ENCODE measurements at regions not wholly inside any gene's neighbourhood (a gene's known extent, or its start where the extent isn't known, plus 50 kb on each side); places are given as distances from the start of the nearest gene placed in this dataset.

DNA sequence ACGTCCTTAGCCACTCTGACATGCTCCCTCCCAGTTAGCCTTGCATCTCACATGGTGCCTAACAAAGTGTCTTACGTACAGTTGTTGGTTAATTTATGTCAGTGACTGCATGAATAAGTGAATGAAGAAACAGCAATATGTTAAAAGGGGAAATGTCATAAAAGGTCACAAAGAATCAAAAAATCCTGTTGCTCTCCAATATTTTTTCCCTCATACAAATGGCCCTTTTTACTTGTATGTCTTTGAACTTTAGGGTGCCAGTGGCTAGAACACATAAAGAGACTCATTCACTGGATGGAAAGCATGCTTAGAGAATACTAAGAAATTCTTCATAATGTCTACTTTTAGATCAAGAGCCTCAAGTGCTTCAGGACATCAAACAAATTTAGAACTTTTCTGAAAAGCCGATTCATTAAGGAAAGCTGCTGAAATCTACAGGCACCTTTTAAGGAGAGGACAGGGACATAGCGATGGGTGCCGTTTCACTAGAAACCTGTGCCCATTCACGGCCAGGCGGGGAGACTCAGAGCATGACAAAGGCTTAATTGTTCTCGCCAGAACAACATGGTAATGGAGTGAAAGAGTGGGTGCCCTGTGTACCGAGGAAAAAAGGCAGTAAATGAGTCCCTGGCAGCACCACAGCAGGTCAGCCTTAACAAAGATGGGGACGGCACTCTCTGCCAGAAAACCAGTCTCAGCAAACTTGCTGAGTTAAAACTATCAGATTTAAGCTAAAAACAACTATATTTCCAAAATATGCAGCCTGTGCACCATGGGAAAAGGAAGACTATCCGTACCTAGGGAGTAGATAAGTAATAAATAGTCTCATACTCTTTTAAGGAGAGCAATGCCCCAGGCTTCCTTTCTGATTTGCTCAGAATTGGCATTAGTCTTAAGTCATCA, 71.6 kb upstream of the SPTBN1 start:
- Mint-ChIP-seq H3K9me3 (no peaks in the 10 kb centered on the region), H3K27me3 (no peaks in the 10 kb centered on the region), H3K4me1 (no peaks in the 10 kb centered on the region), H3K4me3 (no peak overlapping the region), H3K27ac (no peak overlapping the region)
- ATAC-seq (no peak), DNase-seq (no peak)

DNA sequence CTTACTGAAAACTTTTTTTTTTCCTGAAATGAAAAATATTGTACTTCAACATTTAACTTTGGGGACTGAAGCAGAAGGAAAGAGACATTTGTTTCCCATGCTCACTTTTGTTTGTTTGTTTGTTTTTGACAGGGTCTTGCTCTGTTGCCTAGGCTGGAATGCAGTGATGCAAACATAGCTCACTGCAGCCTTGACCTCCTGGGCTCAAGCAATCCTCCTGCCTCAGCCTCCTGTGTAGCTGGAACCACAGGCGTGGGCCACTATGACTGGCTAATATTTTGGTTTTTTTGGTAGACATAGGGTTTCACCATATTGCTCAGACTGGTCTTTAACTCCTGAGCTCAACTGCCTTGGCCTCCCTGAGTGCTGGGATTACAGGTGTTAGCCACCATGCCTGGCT, 70.9 kb upstream of the SPTBN1 start:
- no peak for DNase-seq
- Mint-ChIP-seq H3K4me3 (no peak overlapping the region), H3K27ac (no peak overlapping the region), H3K4me1 (no peaks in the 10 kb centered on the region), H3K27me3 (no peaks in the 10 kb centered on the region), H3K9me3 (no peaks in the 10 kb centered on the region)
- ATAC-seq: no peak

DNA sequence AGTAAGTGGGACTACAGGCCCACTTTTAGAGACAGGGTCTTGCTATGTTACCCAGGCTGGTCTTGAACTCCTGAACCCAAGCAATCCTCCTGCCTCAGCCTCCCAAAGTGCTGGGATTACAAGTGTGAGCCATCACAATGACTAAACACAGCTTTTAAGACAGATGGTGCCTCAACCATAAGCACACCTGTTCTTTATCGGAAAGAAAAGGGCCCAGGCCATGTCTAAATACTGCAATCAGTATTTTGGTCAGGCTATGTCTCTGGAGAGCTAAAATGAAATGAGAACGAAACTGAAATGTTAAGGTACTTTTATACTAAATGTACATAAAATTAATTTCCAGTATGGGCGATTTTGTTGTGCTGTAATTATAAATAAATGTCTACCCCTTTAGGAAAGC, 69.5 kb upstream of the SPTBN1 start:
- no peaks in the 10 kb centered on the region for H3K4me1 Mint-ChIP-seq

DNA sequence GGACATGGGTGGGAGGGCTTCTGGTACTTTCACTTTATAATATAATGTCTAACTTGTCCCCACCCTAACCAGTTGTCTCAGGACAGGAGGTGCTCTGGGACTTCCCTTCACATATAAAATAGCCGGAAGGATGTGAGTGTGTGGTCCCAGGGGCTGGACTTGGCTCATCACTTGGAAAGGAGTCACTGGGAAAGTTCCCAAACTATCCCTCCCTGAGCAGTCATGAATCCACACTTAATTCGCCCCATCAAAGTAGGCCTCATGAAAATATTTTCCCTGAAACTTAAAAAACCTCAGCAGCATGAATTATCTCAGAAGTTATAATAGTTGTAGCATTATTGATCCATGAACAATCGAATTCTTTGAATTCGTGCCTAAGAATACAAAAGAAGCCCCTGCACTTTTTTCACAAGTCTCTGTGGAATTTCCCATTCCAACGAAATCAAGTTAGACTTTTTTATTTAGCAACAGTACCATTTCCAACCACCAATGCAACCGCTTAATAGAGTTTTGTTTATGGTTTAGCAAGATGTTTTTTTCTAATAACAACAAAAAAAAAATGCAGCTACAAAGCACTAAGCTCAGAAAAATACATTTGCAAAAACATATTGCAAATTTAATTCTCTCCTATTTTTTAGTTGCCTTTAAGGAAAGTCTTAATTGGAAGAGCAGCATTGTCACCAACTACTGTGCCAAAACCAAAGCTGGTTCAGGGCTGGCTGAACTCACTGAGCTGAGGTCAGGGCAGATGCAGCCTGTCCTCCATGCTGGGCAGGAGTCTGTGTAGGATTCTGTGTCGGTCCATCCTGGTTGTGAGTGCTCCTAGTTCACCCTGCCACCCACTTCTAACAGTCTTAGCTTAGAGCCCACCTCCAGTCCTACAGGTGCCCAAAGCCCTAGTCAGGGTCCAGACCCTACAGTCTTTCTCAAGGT, 68.8 kb upstream of the SPTBN1 start:
- Mint-ChIP-seq H3K4me1 (no peaks in the 10 kb centered on the region), H3K27ac (no peak overlapping the region), H3K9me3 (no peaks in the 10 kb centered on the region), H3K4me3 (no peak overlapping the region), H3K27me3 (no peaks in the 10 kb centered on the region)
- DNase-seq (no peak), ATAC-seq (no peak)

More for the DNA sequence above, 69.5 kb upstream of the SPTBN1 start:
- H3K4me3 Mint-ChIP-seq: no peak overlapping the region
- no peaks in the 10 kb centered on the region for H3K9me3 Mint-ChIP-seq
- ATAC-seq (no peak), DNase-seq (no peak)
- H3K27me3 Mint-ChIP-seq: no peaks in the 10 kb centered on the region
- H3K27ac Mint-ChIP-seq: no peak overlapping the region

DNA sequence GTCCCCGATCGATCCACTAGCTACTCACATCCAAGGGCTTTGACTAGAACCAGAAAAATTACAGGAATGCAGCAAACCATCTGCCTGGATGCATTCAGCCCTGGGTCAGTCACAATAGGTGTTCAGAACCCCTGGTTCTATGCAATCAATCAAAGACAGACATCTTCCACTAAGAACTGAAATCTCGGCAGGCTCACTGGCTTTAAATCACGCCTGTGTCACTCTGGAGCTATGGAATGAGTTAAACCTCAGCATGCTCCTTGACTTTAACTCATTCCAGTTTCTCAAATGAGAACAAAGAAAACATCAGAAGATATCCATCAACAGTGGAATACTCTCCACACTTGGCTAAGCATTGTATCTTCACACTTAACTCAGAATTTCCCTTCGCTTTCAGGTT, 68.1 kb upstream of the SPTBN1 start:
- ATAC-seq (no peak), DNase-seq (no peak)
- Mint-ChIP-seq H3K4me3 (no peak overlapping the region), H3K27ac (no peak overlapping the region), H3K9me3 (no peaks in the 10 kb centered on the region), H3K4me1 (no peaks in the 10 kb centered on the region), H3K27me3 (no peaks in the 10 kb centered on the region)

DNA sequence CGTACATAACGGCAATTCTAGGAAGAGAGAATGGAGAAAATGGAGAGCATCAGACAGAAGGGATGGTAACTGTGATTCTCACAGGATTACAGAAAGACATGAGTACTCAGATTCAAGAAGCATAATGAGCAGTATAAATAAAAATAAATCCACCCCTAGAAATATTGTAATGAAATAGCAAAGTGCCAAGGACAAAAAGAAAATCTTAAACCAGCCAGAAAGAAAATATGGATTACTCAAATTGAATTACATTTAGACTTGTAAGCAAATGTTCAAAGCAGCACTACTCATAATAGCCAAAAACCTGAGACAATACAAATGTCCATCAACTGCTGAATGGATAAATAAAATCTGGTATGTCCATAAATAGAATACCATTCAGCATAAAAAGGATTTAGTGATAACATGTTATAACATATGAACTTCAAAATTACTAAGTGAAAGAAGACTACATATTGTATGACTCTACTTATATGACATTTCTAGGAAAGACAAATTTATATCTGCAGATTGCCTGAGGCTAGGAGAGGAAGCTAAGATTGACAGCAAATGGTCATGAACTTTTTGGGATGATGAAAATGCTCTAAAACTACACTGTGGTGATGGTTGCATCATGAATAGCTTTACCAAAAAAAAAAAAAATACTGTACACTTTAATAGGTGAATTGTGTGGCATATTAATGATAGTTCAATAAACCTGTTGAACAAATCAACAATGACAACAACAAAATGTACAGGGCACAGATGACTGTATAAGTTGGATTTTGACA, 63.4 kb upstream of the SPTBN1 start:
- Mint-ChIP-seq H3K4me1 (peaks cover 7% of the 10 kb centered on the region), H3K27ac (no peak overlapping the region)
- no peak for DNase-seq

DNA sequence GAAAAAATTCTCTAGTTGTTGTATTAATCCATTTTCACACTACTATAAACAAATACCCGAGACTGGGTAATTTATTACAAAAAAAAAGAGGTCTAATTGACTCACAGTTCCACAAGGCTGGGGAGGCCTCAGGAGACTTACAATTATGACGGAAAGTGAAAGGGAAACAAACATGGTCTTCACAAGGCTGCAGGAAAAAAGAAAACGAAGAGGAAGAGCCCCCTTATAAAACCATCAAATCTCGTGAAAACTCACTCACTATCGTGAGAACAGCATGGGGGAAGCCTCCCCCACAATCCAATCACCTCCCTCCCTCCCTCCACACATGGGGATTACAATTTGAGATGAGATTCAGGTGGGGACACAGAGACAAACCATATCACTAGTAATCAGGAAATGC, 61.7 kb upstream of the SPTBN1 start:
- DNase-seq (no peak), ATAC-seq (no peak)
- H3K4me1 Mint-ChIP-seq: peaks cover 7% of the 10 kb centered on the region
- H3K27me3 Mint-ChIP-seq: no peaks in the 10 kb centered on the region
- H3K27ac Mint-ChIP-seq: peak overlapping the region; percentile 40 to 45
- H3K4me3 Mint-ChIP-seq: peak overlapping the region; percentile 0 to 33
- no peaks in the 10 kb centered on the region for H3K9me3 Mint-ChIP-seq

More for the DNA sequence above, 63.4 kb upstream of the SPTBN1 start:
- Mint-ChIP-seq H3K9me3 (no peaks in the 10 kb centered on the region), H3K27me3 (no peaks in the 10 kb centered on the region), H3K4me3 (no peak overlapping the region)
- no peak for ATAC-seq

DNA sequence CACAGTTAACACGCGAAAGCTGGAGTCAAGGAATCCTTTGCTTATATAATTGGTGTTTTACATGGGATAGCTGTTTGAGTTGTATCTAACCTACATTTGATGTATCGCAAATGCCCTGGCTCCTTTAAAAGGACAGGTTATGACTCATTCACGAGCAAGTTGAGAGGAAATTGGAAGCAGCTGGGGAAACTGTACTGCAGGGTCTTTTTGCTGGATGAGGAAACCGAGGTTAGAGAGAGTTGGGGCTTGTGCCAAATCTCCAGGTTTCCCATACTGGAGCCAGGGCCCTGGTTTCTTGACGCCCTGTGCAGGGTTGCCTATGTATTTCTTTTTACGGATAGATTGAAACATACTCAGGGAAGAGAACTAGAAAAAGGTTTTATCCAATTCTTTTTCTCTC, 60.0 kb upstream of the SPTBN1 start:
- no peak overlapping the region for H3K4me3 Mint-ChIP-seq
- peaks cover 7% of the 10 kb centered on the region for H3K4me1 Mint-ChIP-seq
- no peaks in the 10 kb centered on the region for H3K9me3 Mint-ChIP-seq
- no peak overlapping the region for H3K27ac Mint-ChIP-seq
- H3K27me3 Mint-ChIP-seq: no peaks in the 10 kb centered on the region
- ATAC-seq (no peak), DNase-seq (no peak)

DNA sequence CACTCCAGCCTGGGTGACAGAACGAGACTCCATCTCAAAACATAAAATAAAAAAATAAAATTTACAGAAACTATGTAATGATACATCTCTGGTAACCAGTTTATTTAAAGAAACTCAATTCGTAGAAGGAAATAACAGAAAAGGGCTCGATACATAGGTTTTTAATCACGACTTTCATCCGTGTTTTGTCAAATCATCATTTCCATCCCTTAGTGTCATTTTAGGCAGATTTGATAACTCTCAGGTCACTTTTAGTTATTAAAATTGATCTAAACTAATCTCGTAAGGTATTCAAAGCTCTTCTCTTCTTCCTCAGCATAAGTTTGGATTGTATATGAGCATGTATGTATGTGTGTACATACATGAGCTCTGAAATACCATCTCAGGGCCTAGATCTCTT, 59.3 kb upstream of the SPTBN1 start:
- no peaks in the 10 kb centered on the region for H3K27me3 Mint-ChIP-seq
- DNase-seq (no peak), ATAC-seq (no peak)
- H3K4me3 Mint-ChIP-seq: no peak overlapping the region
- H3K4me1 Mint-ChIP-seq: peaks cover 7% of the 10 kb centered on the region
- no peaks in the 10 kb centered on the region for H3K9me3 Mint-ChIP-seq
- H3K27ac Mint-ChIP-seq: no peak overlapping the region

DNA sequence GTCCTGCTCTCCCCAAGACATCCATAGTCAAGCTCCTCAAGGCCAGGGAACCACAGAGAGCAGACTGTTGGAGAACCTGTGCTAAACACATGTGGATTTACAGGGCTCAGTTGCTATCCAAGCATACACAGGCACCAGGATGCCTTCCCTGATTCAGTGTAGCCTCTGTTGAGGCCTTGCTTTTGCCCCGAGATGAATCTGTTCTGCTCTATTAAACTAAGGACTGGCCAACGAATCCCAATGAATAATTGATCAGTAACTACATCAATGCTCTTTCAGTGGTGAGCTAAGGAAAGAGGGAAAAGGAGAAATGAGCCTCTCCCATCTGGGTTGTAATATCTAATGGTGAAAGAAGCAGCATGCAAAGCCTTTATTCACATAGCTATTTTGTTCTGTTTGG, 58.7 kb upstream of the SPTBN1 start:
- Mint-ChIP-seq H3K27me3 (no peaks in the 10 kb centered on the region), H3K9me3 (no peaks in the 10 kb centered on the region), H3K27ac (no peak overlapping the region), H3K4me1 (peaks cover 7% of the 10 kb centered on the region), H3K4me3 (no peak overlapping the region)
- DNase-seq: no peak
- no peak for ATAC-seq

DNA sequence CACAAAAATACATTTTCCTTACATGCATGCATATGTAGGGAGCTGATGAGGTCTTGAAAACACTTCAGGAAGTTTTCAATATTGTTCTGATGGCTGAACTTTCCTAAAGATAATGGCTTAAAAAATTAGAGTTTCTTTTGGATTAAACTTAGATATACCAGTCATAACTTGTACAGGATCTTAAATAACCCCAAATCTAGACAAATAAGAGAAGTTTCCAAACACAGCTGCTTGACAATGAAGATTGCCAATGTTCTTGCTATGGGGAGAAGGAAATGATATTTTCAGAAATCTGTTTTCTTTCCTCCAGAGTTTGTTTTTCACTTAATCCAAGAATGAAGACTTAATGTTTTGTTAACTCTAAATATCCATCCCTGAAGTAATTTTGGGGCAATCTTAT, 54.6 kb upstream of the SPTBN1 start:
- ATAC-seq: no peak
- Mint-ChIP-seq H3K27ac (no peak overlapping the region), H3K9me3 (no peaks in the 10 kb centered on the region), H3K4me3 (no peak overlapping the region), H3K27me3 (no peaks in the 10 kb centered on the region), H3K4me1 (no peaks in the 10 kb centered on the region)
- no peak for DNase-seq

DNA sequence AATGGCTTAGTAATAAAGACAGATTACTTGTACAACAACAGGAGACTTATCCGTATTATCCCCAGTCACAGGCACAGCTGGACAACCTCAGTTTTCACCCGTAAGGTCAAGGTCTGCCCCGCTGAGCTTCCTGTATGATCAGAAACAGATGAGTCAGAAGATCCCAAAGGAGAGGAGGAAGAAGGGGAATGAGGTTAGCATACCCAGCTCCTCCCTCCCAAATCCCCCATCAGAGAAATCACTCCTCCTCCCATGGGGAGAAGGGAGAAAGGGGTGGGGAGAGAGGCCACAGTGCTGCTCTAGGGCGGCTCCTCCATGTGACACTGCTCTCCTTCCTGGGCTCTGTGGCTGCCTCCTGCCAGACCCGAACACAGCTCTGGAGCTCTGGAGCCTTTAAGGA, 53.8 kb upstream of the SPTBN1 start:
- Mint-ChIP-seq H3K4me3 (no peak overlapping the region), H3K27me3 (no peaks in the 10 kb centered on the region), H3K27ac (no peak overlapping the region), H3K9me3 (no peaks in the 10 kb centered on the region), H3K4me1 (no peaks in the 10 kb centered on the region)
- ATAC-seq (no peak), DNase-seq (no peak)

DNA sequence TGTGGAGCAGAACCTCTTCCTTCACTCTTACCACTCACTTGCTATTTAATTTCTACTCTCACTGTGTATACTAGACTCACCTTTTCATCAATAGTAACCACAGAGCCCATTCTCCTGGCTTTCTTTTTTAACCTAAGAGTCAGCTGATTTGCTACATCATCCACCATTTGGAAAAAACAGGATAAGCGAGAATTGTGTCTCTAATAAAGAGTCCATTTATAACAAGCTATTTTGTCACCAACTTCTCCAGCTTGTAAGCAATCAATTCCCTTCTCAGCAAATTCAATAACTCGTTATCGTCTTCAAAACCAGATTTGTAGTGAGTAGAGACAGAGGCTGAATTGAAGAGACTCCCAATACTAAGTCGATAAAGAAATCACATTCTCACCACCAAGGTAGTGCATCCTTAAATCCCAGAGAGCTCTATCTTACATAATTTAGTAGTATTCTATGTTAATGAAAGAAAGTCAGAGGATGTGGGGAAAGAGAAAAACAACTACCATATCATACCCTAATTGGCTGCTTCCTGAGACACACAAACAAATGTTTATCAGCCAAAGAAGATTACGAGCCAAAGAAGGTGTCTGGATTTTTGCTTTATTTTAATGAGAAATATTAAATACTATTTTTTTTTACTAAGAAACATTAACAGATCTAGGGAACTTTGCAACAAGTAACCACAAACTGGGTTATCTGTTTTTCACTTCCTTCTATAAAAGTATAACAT, 52.5 kb upstream of the SPTBN1 start:
- no peaks in the 10 kb centered on the region for H3K9me3 Mint-ChIP-seq
- no peak overlapping the region for H3K4me3 Mint-ChIP-seq
- no peaks in the 10 kb centered on the region for H3K4me1 Mint-ChIP-seq
- DNase-seq (no peak), ATAC-seq (no peak)
- no peaks in the 10 kb centered on the region for H3K27me3 Mint-ChIP-seq
- H3K27ac Mint-ChIP-seq: no peak overlapping the region

DNA sequence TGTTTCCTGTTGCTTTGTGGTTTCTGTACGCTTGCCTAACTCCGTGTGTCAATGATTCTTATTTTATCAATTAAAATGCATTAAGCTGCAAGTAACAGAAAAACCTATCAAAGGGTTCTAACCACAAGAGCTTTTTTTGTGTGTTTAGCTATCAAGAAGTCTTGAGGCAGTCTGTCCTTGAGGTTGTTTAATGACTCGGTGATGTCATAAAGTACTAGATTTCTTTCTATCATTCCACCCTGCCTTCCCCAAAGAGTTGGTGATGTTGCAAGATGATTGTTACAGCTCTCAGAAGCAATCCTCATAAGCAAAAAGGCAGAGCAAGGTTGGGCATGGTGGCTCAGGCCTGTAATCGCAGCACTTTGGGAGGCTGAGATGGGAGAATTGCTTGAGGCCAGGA, 51.9 kb upstream of the SPTBN1 start:
- Mint-ChIP-seq H3K27me3 (no peaks in the 10 kb centered on the region), H3K27ac (no peak overlapping the region), H3K4me3 (no peak overlapping the region), H3K9me3 (no peaks in the 10 kb centered on the region), H3K4me1 (no peaks in the 10 kb centered on the region)
- ATAC-seq (no peak), DNase-seq (no peak)

DNA sequence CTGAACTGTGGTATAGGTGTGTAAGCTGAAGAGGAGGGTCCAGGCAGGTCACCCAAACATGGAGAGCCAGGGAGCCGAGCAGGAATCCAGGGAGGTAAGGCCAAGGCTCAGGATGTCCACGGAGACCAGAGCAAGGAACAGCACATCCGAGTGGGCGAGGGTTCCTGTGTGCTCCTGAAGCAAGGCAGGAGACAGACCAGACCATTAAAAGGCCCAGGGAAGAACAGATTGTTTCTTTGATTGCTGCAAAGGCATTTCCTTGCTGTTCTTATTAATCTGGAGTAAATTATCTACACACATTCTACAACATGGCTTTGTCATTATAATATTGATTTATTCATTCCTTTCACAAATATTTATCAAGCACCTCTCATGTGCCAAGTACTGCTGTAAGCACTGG, 50.1 kb upstream of the SPTBN1 start:
- ATAC-seq (no peak), DNase-seq (no peak)
- Mint-ChIP-seq H3K4me3 (no peak overlapping the region), H3K27ac (peak overlapping the region in 1 of 2 donors; percentile 83), H3K9me3 (no peaks in the 10 kb centered on the region), H3K4me1 (no peaks in the 10 kb centered on the region), H3K27me3 (no peaks in the 10 kb centered on the region)

Data from stimulated activated naive CD8-positive, alpha-beta T cell treated with anti-CD3 and anti-CD28 coated beads, Interleukin-15, amount 100 ng/mL, for 72 hours (primary cell).